ENCODE measurements at regions not wholly inside any gene's neighbourhood (a gene's known extent, or its start where the extent isn't known, plus 50 kb on each side); places are given as distances from the start of the nearest gene placed in this dataset.

GRCh38 chr9:99515093-99515492 lies 293.0 kb downstream of the SEC61B start:
- H3K9ac ChIP-seq (ENCODE audit: low read length): no peak overlapping the region
- CTCF ChIA-PET: no interaction called here
- H3K27ac ChIP-seq (ENCODE audit: low read length): no peak overlapping the region
- POLR2A ChIA-PET (ENCODE audit: unreplicated experiment): no interaction called here
- H3K27me3 ChIP-seq (ENCODE audit: low read length): peaks cover 1% of the 10 kb centered on the region; the same call in 1 of the 2 replicates
- no peaks in the 10 kb centered on the region for H3K9me2 ChIP-seq (replicated peaks; ENCODE audit: low read length)
- H3F3A ChIP-seq (ENCODE audit: low read length, unreplicated experiment): no peaks in the 10 kb centered on the region
- H3K9me3 ChIP-seq (ENCODE audit: low read length): no peaks in the 10 kb centered on the region
- H3K79me2 ChIP-seq (ENCODE audit: low read length): no peaks in the 10 kb centered on the region
- TF ChIP-seq EZH2phosphoT487 (IDR thresholded peaks at IDR 0.05; ENCODE audit: borderline replicate concordance, low read length): no peak
- TF ChIP-seq CTCF (conservative IDR thresholded peaks at IDR 0.05; ENCODE audit: low read depth, low read length): no peak
- TF ChIP-seq EZH2 (IDR thresholded peaks at IDR 0.05; ENCODE audit: low read length, unreplicated experiment): no peak
- no peak for DNase-seq
- ATAC-seq: no peak
- no peak overlapping the region for H3K4me3 ChIP-seq (ENCODE audit: low read length)
- no peak overlapping the region for H3K4me2 ChIP-seq (ENCODE audit: low read length)
- no peak overlapping the region for H2AFZ ChIP-seq (ENCODE audit: low read length)
- intact Hi-C loops (cut with micrococcal nuclease): no loop called here
- H3K4me1 ChIP-seq (ENCODE audit: insufficient read depth, low read length): no peaks in the 10 kb centered on the region
- BruUV-seq (replicated peaks): no TSS peak
- no peaks in the 10 kb centered on the region for H4K20me1 ChIP-seq (ENCODE audit: low read length)
- H3K36me3 ChIP-seq (ENCODE audit: low read depth, low read length): no peaks in the 10 kb centered on the region

GRCh38 chr9:99515895-99516656 lies 294.0 kb downstream of the SEC61B start:
- H3K9me2 ChIP-seq (replicated peaks; ENCODE audit: low read length): no peaks in the 10 kb centered on the region
- POLR2A ChIA-PET (ENCODE audit: unreplicated experiment): no interaction called here
- H3K36me3 ChIP-seq (ENCODE audit: low read depth, low read length): no peaks in the 10 kb centered on the region
- H3K27me3 ChIP-seq (ENCODE audit: low read length): no peaks in the 10 kb centered on the region
- no peak overlapping the region for H3K4me3 ChIP-seq (ENCODE audit: low read length)
- CTCF ChIA-PET: no interaction called here
- TF ChIP-seq EZH2phosphoT487 (IDR thresholded peaks at IDR 0.05; ENCODE audit: borderline replicate concordance, low read length): no peak
- no peak for TF ChIP-seq CTCF (conservative IDR thresholded peaks at IDR 0.05; ENCODE audit: low read depth, low read length)
- TF ChIP-seq EZH2 (IDR thresholded peaks at IDR 0.05; ENCODE audit: low read length, unreplicated experiment): no peak
- no peaks in the 10 kb centered on the region for H3F3A ChIP-seq (ENCODE audit: low read length, unreplicated experiment)
- no peak overlapping the region for H3K9ac ChIP-seq (ENCODE audit: low read length)
- intact Hi-C loops (cut with micrococcal nuclease): no loop called here
- no peaks in the 10 kb centered on the region for H3K79me2 ChIP-seq (ENCODE audit: low read length)
- ATAC-seq: no peak
- no peak overlapping the region for H3K27ac ChIP-seq (ENCODE audit: low read length)
- H3K4me1 ChIP-seq (ENCODE audit: insufficient read depth, low read length): no peaks in the 10 kb centered on the region
- no peak overlapping the region for H2AFZ ChIP-seq (ENCODE audit: low read length)
- H4K20me1 ChIP-seq (ENCODE audit: low read length): no peaks in the 10 kb centered on the region
- no TSS peak for BruUV-seq (replicated peaks)
- H3K9me3 ChIP-seq (ENCODE audit: low read length): no peaks in the 10 kb centered on the region
- no peak for DNase-seq
- H3K4me2 ChIP-seq (ENCODE audit: low read length): no peak overlapping the region

GRCh38 chr9:99516657-99517049 lies 294.6 kb downstream of the SEC61B start:
- H3K27me3 ChIP-seq (ENCODE audit: low read length): no peaks in the 10 kb centered on the region
- no peaks in the 10 kb centered on the region for H4K20me1 ChIP-seq (ENCODE audit: low read length)
- H3K4me3 ChIP-seq (ENCODE audit: low read length): no peak overlapping the region
- H3K9me2 ChIP-seq (replicated peaks; ENCODE audit: low read length): no peaks in the 10 kb centered on the region
- CTCF ChIA-PET: no interaction called here
- DNase-seq (no peak), ATAC-seq (no peak)
- H3K9me3 ChIP-seq (ENCODE audit: low read length): no peaks in the 10 kb centered on the region
- H2AFZ ChIP-seq (ENCODE audit: low read length): no peak overlapping the region
- intact Hi-C loops (cut with micrococcal nuclease): no loop called here
- no TSS peak for BruUV-seq (replicated peaks)
- H3F3A ChIP-seq (ENCODE audit: low read length, unreplicated experiment): no peaks in the 10 kb centered on the region
- no peak overlapping the region for H3K4me2 ChIP-seq (ENCODE audit: low read length)
- POLR2A ChIA-PET (ENCODE audit: unreplicated experiment): no interaction called here
- no peak overlapping the region for H3K27ac ChIP-seq (ENCODE audit: low read length)
- H3K9ac ChIP-seq (ENCODE audit: low read length): no peak overlapping the region
- TF ChIP-seq EZH2 (IDR thresholded peaks at IDR 0.05; ENCODE audit: low read length, unreplicated experiment): no peak
- TF ChIP-seq EZH2phosphoT487 (IDR thresholded peaks at IDR 0.05; ENCODE audit: borderline replicate concordance, low read length): no peak
- TF ChIP-seq CTCF (conservative IDR thresholded peaks at IDR 0.05; ENCODE audit: low read depth, low read length): no peak
- H3K79me2 ChIP-seq (ENCODE audit: low read length): no peaks in the 10 kb centered on the region
- no peaks in the 10 kb centered on the region for H3K4me1 ChIP-seq (ENCODE audit: insufficient read depth, low read length)
- no peaks in the 10 kb centered on the region for H3K36me3 ChIP-seq (ENCODE audit: low read depth, low read length)

Data from PC-3 (cell line).